NOMO-1 treated with DMSO at 0.1 percent for 48 hours (cell line): ENCODE measurements at regions not wholly inside any gene's neighbourhood (a gene's known extent, or its start where the extent isn't known, plus 50 kb on each side); places are given as distances from the start of the nearest gene placed in this dataset.

Experiments used
- DNase-seq: peaks from one replicate; lab custom pipeline; 2025; ENCODE audit not compliant: unreplicated experiment; lab: John Stamatoyannopoulos, UW

DNA sequence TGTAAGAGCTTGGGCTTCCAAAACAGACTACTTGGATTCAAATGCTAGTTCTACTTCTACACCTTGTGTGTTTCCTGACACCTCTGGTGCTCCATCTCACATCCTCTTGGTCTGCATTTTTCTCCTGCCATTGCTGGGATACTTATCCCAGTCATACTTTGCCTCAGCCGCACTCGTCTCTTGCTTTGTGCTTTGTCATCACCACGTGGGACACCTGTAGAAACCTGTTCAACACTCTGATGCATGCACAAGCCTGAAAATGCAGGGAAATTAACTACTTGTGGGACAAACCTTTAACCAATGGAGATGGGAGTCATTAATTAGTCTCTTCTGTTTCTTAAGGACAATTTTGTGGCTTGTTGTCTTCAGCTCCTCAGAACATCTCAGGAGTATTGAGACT lies 94.2 kb upstream of the PHYHIPL start:
- no peak for DNase-seq

GRCh38 chr10:59085054-59085453 lies 91.4 kb upstream of the PHYHIPL start:
- no peak for DNase-seq

- no peak for DNase-seq
Observed at GRCh38 chr10:59085711-59086502, 90.5 kb upstream of the PHYHIPL start.

GRCh38 chr10:59087486-59087885 lies 89.0 kb upstream of the PHYHIPL start:
- no peak for DNase-seq

DNA sequence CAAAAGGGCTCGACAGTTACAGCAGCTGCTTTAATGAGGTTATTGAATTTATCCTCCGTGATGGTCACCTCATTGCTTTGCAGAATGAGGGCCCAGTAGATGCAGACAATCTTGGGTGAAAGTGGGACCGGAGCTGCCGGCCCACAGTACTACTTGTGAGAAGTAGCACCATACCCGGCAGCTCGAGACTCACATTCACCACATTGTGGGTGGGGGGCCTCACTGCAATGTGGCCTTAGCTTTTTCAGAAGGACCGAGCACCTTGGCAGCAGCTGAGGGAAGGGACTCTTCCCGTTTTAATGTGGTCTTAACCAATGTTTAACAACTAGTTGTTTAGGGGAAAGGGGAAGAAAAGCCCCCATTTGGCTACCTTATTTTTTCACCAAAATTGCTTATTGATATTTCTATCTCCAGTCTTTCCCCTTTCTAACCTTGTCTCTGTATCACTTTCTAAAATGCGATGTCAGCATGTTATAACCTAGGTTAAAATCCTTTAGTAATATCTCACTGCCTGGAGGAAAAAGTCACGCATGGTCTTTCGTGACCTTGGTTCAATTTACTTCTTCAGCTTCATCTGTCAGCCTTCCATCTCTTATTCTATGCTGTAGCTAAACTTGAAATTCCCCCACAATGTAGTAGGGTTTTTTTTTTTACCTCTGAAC lies 87.4 kb upstream of the PHYHIPL start:
- DNase-seq = no peak

GRCh38 chr10:59090817-59091622 lies 85.4 kb upstream of the PHYHIPL start:
- DNase-seq = no peak

DNA sequence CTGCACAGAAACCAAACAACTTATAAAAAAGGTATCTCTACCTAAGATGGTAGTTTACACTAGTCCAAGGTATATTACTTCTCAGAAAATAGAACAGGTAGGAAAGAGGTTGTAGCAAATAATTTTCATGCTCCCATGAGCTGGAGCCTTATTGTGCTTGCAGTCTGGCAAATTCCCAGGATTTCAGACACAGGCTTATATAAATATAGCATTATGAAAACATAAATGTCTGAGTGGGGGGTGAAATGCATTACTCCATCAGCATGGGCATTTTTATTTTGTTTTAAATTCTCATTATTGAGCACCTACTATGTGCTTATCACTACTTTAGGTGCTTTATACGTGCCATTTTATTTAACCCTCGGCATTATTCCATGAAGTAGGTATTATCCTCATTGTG lies 83.0 kb upstream of the PHYHIPL start:
- DNase-seq = no peak

- DNase-seq = no peak
Observed at GRCh38 chr10:59096631-59097030, 79.8 kb upstream of the PHYHIPL start.

DNA sequence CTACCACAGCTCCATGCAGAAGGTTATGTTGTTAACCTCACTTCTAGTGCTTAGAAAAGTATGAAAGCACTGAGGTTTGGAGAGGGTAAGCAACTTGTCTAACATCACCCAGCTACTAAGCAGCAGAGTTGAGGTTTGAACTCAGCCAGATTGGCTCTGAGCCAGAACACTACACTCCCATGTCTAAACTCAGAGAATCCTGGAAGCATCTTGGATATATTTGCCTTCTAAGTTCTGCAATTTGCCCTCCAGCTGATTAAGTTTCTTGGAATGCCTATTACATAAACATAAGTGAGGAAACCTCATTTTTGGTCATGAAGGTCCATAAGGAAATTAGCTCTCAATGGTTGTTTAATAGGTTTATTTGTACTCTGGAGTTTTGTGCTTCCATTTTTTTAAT lies 78.1 kb upstream of the PHYHIPL start:
- no peak for DNase-seq

- no peak for DNase-seq
Observed at GRCh38 chr10:59098831-59099452, 77.5 kb upstream of the PHYHIPL start.

GRCh38 chr10:59099481-59099880 lies 77.0 kb upstream of the PHYHIPL start:
- DNase-seq = no peak

GRCh38 chr10:59102394-59102793 lies 74.0 kb upstream of the PHYHIPL start:
- no peak for DNase-seq

GRCh38 chr10:59104186-59104585 lies 72.3 kb upstream of the PHYHIPL start:
- no peak for DNase-seq

DNA sequence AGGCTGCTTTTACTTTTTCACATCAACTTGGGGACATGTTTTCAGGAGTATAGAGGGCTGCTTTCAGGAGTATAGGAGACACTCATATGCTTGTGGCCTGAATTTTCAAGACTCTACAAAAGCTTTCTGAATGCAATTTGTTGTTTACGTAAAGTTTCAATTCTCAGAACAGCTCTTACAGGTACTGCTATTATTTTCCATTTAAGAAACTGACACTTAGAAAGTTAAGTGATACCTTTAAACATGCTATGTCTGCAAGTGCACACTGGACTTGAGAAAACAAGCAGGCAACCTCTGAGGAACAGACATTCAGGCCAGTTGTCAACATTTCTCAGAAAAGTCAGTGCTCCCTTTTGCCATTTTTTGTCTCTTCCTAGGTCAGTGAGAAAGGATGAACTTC lies 70.0 kb upstream of the PHYHIPL start:
- no peak for DNase-seq

- no peak for DNase-seq
Observed at GRCh38 chr10:59107147-59107546, 69.3 kb upstream of the PHYHIPL start.

GRCh38 chr10:59108296-59108870 lies 68.1 kb upstream of the PHYHIPL start:
- DNase-seq = no peak

DNA sequence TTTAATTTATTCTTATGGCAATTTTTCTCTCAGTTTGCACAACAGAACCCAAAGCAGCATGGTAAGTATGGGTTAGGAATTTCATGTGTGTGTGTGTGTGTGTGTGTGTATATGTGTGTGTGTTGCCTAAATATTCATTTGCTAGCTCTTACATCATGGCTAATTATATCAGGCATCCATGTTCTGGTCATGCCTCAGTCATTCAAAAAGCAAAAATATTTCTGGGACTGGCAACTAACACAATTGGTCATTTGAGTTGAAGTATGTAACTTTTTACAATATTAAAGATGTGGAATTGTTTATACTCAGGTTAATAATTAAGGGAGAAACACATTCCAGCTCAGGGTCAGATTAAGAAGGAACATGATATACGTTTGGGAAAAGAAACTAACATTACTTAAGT lies 67.6 kb upstream of the PHYHIPL start:
- no peak for DNase-seq

GRCh38 chr10:59109826-59110225 lies 66.6 kb upstream of the PHYHIPL start:
- DNase-seq = no peak

DNA sequence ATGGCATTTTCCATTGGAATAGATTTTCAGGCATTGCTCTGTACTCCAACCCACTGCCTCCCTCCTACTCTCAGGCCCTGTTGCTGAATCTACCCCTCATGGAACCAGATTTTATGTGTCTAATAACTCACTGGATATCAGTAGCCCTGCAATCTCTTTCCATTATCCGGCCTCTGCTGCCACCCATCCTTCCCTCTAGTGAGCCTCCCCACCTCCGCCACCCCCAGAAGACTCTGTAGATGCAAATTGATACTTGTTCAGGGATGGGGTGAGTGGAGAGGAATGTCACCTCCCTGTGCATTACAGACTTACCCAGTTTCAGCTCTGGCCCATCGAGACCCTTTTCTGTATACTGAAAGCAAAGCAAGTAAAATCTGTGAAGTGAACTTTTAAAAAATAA lies 52.3 kb upstream of the PHYHIPL start:
- DNase-seq = no peak

GRCh38 chr10:59125666-59126065 lies 50.8 kb upstream of the PHYHIPL start:
- no peak for DNase-seq

DNA sequence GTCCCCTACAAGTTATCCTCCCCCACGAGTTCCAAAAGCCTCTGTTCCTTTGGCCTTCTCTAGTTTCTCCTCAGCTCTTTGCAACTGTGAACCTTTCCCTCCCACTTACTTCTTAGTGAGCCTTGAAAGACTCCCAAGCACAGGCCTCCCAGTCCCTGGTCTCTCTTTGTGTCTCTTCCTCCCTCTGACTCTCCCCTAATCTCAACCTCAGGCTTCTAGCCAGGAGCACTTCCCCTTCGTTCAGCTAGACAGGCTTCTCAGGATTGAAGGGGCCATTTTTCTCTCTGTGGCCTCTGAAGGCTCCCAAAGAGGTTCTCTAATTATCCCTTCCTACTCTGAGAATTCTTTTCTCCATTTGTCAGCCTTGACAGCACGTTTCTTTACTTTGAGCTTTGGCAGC lies 50.2 kb upstream of the PHYHIPL start:
- DNase-seq = no peak
